Activated effector memory CD4-positive, alpha-beta T cell treated with Interleukin-2 at 50 U/mL for 16 hours (primary cell): ENCODE measurements at regions not wholly inside any gene's neighbourhood (a gene's known extent, or its start where the extent isn't known, plus 50 kb on each side); places are given as distances from the start of the nearest gene placed in this dataset.

Experiments used
- DNase-seq: peaks from one replicate; pipeline ENCODE4 v3.0.0-alpha.2; 2020

GRCh38 chr5:34604119-34604675 is 51.9 kb upstream of the RAI14 start:
- no peak for DNase-seq

DNA sequence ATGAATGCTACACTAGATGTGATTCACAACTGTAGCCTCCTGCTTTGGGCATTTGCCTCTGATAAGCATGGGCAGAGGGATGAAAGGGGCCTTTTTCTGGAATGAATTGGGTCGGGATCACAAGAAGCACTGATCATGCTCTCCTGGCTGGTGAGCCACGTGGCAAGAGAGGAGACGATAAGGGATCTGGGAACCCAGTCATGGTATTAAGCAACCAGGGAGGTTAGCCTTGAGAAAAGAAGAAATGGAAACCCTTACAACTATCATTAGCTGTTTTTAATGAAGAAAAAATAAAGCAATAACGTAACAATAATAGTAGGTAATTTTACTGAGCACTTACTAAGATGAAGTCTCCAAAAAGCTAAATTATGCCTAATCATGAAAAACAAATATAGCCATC is 50.0 kb upstream of the RAI14 start:
- no peak for DNase-seq
